GM19455 (cell line): ENCODE measurements at regions not wholly inside any gene's neighbourhood (a gene's known extent, or its start where the extent isn't known, plus 50 kb on each side); places are given as distances from the start of the nearest gene placed in this dataset.

ENCODE experiments used
- ATAC-seq: cut with Tn5 transposase; IDR thresholded peaks from one replicate; pipeline ENCODE4 v1.9.1; 2021; ENCODE audit not compliant: unreplicated experiment

- no peak for ATAC-seq
These were observed 504.4 kb downstream of the INHBA start for GRCh38 chr7:41198502-41198901.

- no peak for ATAC-seq
These were observed 505.1 kb downstream of the INHBA start for GRCh38 chr7:41197769-41198168.

GRCh38 chr7:41193738-41194282 lies 509.1 kb downstream of the INHBA start:
- no peak for ATAC-seq

GRCh38 chr7:41190581-41190980 lies 512.3 kb downstream of the INHBA start:
- ATAC-seq, result no peak

- no peak for ATAC-seq
These were observed 513.0 kb downstream of the INHBA start for GRCh38 chr7:41189866-41190265.

GRCh38 chr7:41188163-41189130 lies 514.4 kb downstream of the INHBA start:
- no peak for ATAC-seq

- ATAC-seq, result no peak
These were observed 515.6 kb downstream of the INHBA start for GRCh38 chr7:41187322-41187721.

GRCh38 chr7:41185851-41186250 lies 517.0 kb downstream of the INHBA start:
- no peak for ATAC-seq

GRCh38 chr7:41183741-41184140 lies 519.1 kb downstream of the INHBA start:
- no peak for ATAC-seq

- no peak for ATAC-seq
These were observed 520.1 kb downstream of the INHBA start for GRCh38 chr7:41182782-41183181.

- no peak for ATAC-seq
These were observed 527.5 kb downstream of the INHBA start for GRCh38 chr7:41175435-41175834.

GRCh38 chr7:41174521-41174920 lies 528.4 kb downstream of the INHBA start:
- ATAC-seq, result no peak

GRCh38 chr7:41170466-41170865 lies 532.4 kb downstream of the INHBA start:
- no peak for ATAC-seq

- no peak for ATAC-seq
These were observed 533.6 kb downstream of the INHBA start for GRCh38 chr7:41169317-41169716.

GRCh38 chr7:41167836-41168235 lies 535.1 kb downstream of the INHBA start:
- ATAC-seq, result no peak

GRCh38 chr7:41164440-41164839 lies 538.5 kb downstream of the INHBA start:
- no peak for ATAC-seq

- no peak for ATAC-seq
These were observed 538.9 kb downstream of the INHBA start for GRCh38 chr7:41163991-41164390.

- ATAC-seq, result no peak
These were observed 540.3 kb downstream of the INHBA start for GRCh38 chr7:41162612-41163011.

- ATAC-seq, result no peak
These were observed 541.8 kb downstream of the INHBA start for GRCh38 chr7:41161041-41161587.

GRCh38 chr7:41156268-41156667 lies 546.6 kb downstream of the INHBA start:
- ATAC-seq, result no peak

GRCh38 chr7:41153268-41153667 lies 549.6 kb downstream of the INHBA start:
- no peak for ATAC-seq

- no peak for ATAC-seq
These were observed 550.7 kb downstream of the INHBA start for GRCh38 chr7:41152179-41152678.
